ENCODE measurements at regions not wholly inside any gene's neighbourhood (a gene's known extent, or its start where the extent isn't known, plus 50 kb on each side); places are given as distances from the start of the nearest gene placed in this dataset.

DNA sequence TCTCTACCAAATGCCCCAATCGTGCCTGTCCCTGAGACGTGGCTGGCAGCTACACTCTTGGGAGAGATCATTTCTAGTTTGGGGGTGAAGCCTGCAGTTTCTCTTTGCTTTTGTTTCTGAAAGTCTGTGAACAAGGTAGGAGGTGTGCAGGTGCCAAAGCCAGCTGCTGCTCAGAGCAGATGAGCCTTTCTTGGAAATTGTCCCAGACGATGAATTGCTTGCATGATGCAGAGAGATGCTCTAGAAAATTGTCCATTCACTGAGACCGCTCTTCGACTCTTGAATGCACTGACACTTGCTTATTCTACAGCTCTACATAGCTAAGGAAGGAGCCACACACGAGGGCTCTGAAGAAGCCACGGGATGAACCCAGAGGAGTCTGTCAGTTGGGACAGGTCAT, 225.6 kb upstream of the E2F8 start:
- no peaks in the 10 kb centered on the region for H4K20me1 ChIP-seq
- TF ChIP-seq Cebpa-rat (IDR thresholded peaks at IDR 0.05): no peak
- no peak overlapping the region for H3K4me2 ChIP-seq
- no peak overlapping the region for H3K4me3 ChIP-seq
- H3K27ac ChIP-seq: no peak overlapping the region
- no peaks in the 10 kb centered on the region for H3K27me3 ChIP-seq
- no peaks in the 10 kb centered on the region for H3K9me3 ChIP-seq
- no peak overlapping the region for H3K9ac ChIP-seq
- no peaks in the 10 kb centered on the region for H3K4me1 ChIP-seq
- H3K36me3 ChIP-seq: no peaks in the 10 kb centered on the region

DNA sequence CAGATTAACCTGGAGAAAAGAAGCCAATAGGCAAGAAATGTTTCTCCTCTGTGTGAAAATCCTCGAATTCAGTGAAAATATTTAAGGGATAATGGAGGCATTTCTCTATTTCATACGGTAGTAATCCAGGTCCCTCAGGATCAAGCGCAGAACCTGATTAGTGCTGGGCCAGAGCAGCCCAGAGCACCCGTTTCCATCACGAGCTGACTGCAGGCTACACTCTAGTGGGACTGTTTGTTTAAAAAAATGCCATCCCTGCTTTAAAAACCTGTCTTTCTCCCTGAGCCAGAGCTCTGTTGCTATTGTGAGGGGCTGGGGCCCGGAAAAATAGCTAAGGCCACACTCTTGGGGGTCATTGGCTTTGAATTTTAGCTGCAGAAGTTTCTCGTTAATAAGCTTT, 223.2 kb upstream of the E2F8 start:
- no peak overlapping the region for H3K4me3 ChIP-seq
- no peaks in the 10 kb centered on the region for H3K27me3 ChIP-seq
- H3K4me2 ChIP-seq: no peak overlapping the region
- no peak overlapping the region for H3K9ac ChIP-seq
- no peaks in the 10 kb centered on the region for H4K20me1 ChIP-seq
- no peak for TF ChIP-seq Cebpa-rat (IDR thresholded peaks at IDR 0.05)
- H3K4me1 ChIP-seq: no peaks in the 10 kb centered on the region
- no peak overlapping the region for H3K27ac ChIP-seq
- H3K9me3 ChIP-seq: no peaks in the 10 kb centered on the region
- no peaks in the 10 kb centered on the region for H3K36me3 ChIP-seq

GRCh38 chr11:19460718-19461405, 220.1 kb upstream of the E2F8 start:
- Histone ChIP-seq H3K4me1 (no peaks in the 10 kb centered on the region; the same call in 1 of the 2 replicates), H3K4me2 (no peak overlapping the region), H3K9ac (no peak overlapping the region), H3K27me3 (no peaks in the 10 kb centered on the region), H3K27ac (no peak overlapping the region), H4K20me1 (no peaks in the 10 kb centered on the region), H3K4me3 (no peak overlapping the region), H3K36me3 (no peaks in the 10 kb centered on the region), H3K9me3 (no peaks in the 10 kb centered on the region)
- TF ChIP-seq Cebpa-rat (IDR thresholded peaks at IDR 0.05): no peak

GRCh38 chr11:19459240-19459639, 218.5 kb upstream of the E2F8 start:
- Histone ChIP-seq H3K27ac (no peak overlapping the region), H3K4me1 (no peaks in the 10 kb centered on the region; the same call in 1 of the 2 replicates), H3K9ac (no peak overlapping the region), H3K4me2 (no peak overlapping the region), H4K20me1 (no peaks in the 10 kb centered on the region), H3K4me3 (no peak overlapping the region), H3K9me3 (no peaks in the 10 kb centered on the region), H3K27me3 (no peaks in the 10 kb centered on the region), H3K36me3 (no peaks in the 10 kb centered on the region)
- TF ChIP-seq Cebpa-rat (IDR thresholded peaks at IDR 0.05): no peak

DNA sequence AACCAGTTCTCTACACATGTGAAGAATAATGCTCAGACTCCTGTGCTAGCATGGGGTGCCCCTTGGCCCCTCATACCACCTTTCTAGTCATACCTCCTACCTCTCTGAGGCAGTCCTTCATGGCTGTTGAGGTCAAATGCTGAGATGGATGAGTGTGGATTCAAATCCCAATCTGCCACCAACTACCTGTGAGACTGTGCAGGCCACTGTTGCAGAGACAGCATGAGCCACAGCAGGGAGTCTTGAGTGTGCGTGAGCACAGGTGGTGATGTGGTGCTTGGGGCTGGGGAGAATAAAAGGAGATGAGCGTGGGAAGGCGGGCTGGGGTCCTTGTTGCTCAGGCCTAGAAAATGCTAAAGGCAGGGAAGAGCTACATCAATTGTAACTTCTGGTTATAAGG, 218.0 kb upstream of the E2F8 start:
- Histone ChIP-seq H3K36me3 (no peaks in the 10 kb centered on the region), H3K27ac (no peak overlapping the region), H3K4me2 (no peak overlapping the region), H3K27me3 (no peaks in the 10 kb centered on the region), H4K20me1 (no peaks in the 10 kb centered on the region), H3K9me3 (no peaks in the 10 kb centered on the region), H3K9ac (no peak overlapping the region), H3K4me3 (no peak overlapping the region), H3K4me1 (no peaks in the 10 kb centered on the region; the same call in 1 of the 2 replicates)
- no peak for TF ChIP-seq Cebpa-rat (IDR thresholded peaks at IDR 0.05)

DNA sequence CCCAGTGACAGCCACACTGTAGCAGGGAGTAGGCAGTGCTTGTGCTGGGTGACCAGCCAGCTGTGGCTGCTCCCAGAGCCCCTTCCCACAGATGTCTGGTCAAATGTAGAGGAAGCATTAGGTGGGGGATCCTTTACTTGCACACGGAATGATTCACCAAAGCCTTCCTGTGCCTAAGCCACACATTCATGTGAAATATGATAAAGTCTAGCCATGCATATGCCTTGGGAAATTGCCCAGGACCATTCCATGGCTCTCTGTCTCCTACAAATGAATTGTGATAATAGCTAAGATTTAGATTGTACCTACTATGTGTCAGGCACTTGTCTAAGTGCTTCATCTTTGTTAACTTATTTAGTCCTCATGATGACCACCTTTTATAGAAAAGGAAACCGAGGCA, 217.5 kb upstream of the E2F8 start:
- no peak overlapping the region for H3K4me3 ChIP-seq
- no peaks in the 10 kb centered on the region for H3K27me3 ChIP-seq
- no peak overlapping the region for H3K27ac ChIP-seq
- no peak overlapping the region for H3K9ac ChIP-seq
- no peaks in the 10 kb centered on the region for H3K9me3 ChIP-seq
- H3K4me2 ChIP-seq: no peak overlapping the region
- H4K20me1 ChIP-seq: no peaks in the 10 kb centered on the region
- no peaks in the 10 kb centered on the region; the same call in 1 of the 2 replicates for H3K4me1 ChIP-seq
- TF ChIP-seq Cebpa-rat (IDR thresholded peaks at IDR 0.05): no peak
- H3K36me3 ChIP-seq: no peaks in the 10 kb centered on the region

DNA sequence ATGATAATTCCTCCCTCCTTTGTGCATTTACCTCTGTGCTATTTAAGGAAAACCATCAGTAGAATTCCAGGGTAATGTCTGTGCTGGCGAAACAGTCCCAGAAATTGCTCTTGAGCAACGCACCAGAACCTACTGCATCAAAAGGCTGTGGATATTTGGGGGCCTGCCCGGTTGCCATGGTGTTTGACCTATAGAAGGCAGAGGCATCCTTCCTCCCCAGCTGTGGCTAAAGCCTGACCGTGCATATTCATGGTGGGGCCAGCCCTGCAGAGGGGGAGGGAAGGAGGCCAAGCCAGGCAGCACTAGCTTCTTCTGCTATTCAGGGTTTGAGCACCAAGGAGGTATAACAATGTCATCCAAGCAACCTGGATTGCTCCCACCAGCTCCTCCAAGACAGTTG, 215.0 kb upstream of the E2F8 start:
- Histone ChIP-seq H3K36me3 (no peaks in the 10 kb centered on the region), H3K9ac (no peak overlapping the region), H4K20me1 (no peaks in the 10 kb centered on the region), H3K27ac (no peak overlapping the region), H3K9me3 (no peaks in the 10 kb centered on the region), H3K4me2 (no peak overlapping the region), H3K4me1 (no peaks in the 10 kb centered on the region; the same call in 1 of the 2 replicates), H3K4me3 (no peak overlapping the region), H3K27me3 (no peaks in the 10 kb centered on the region)
- TF ChIP-seq Cebpa-rat (IDR thresholded peaks at IDR 0.05): no peak

DNA sequence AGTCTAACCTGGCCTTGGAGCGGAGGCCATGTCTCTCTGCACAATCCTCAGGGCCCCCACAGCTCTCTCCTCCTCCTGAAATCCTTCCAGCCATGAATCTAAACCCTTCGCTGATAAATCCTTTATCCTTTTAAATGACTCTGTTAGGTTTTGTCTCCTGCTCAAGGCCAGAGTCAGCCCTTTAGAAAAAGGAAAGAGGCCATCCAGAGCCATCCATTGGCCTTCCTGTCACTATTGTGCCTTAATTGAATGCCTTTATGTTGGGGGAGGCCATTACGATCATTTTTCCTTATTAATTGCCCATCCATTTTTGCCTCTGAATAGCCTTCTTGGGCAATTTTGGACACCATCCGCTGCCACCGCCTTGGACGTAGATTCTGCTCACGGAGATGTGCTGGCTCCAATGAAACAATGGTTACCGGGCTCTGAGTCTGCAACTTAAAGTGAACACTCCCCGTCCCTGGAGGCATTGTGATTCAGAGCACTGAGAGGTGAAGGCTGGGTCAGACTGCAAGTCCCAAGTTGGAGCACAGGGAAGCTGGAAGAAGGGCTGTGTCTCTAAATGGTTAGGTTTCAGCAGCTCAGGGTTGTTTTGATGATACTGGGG, 213.0 kb upstream of the E2F8 start:
- H3K4me1 ChIP-seq: no peaks in the 10 kb centered on the region; the same call in 1 of the 2 replicates
- no peak overlapping the region for H3K4me3 ChIP-seq
- no peaks in the 10 kb centered on the region for H4K20me1 ChIP-seq
- TF ChIP-seq Cebpa-rat (IDR thresholded peaks at IDR 0.05): no peak
- H3K27ac ChIP-seq: no peak overlapping the region
- no peaks in the 10 kb centered on the region for H3K36me3 ChIP-seq
- H3K27me3 ChIP-seq: no peaks in the 10 kb centered on the region
- no peak overlapping the region for H3K4me2 ChIP-seq
- H3K9me3 ChIP-seq: no peaks in the 10 kb centered on the region
- H3K9ac ChIP-seq: no peak overlapping the region

- Histone ChIP-seq H3K9ac (no peak overlapping the region), H4K20me1 (no peaks in the 10 kb centered on the region), H3K36me3 (no peaks in the 10 kb centered on the region), H3K4me3 (no peak overlapping the region), H3K4me1 (peaks cover 12% of the 10 kb centered on the region), H3K9me3 (no peaks in the 10 kb centered on the region), H3K27ac (no peak overlapping the region), H3K4me2 (no peak overlapping the region), H3K27me3 (no peaks in the 10 kb centered on the region)
- no peak for TF ChIP-seq Cebpa-rat (IDR thresholded peaks at IDR 0.05)
These were observed 210.9 kb upstream of the E2F8 start for GRCh38 chr11:19451609-19452008.

- H3K27ac ChIP-seq: no peak overlapping the region
- no peaks in the 10 kb centered on the region for H3K9me3 ChIP-seq
- no peaks in the 10 kb centered on the region for H3K27me3 ChIP-seq
- H3K4me3 ChIP-seq: no peak overlapping the region
- peaks cover 13% of the 10 kb centered on the region for H3K4me1 ChIP-seq
- no peaks in the 10 kb centered on the region for H3K36me3 ChIP-seq
- no peaks in the 10 kb centered on the region for H4K20me1 ChIP-seq
- H3K4me2 ChIP-seq: no peak overlapping the region
- TF ChIP-seq Cebpa-rat (IDR thresholded peaks at IDR 0.05): no peak
- H3K9ac ChIP-seq: no peak overlapping the region
These were observed 209.5 kb upstream of the E2F8 start for GRCh38 chr11:19450282-19450681.

Data from BLaER1 (cell line).